OCI-LY3 (cell line): ENCODE measurements at regions not wholly inside any gene's neighbourhood (a gene's known extent, or its start where the extent isn't known, plus 50 kb on each side); places are given as distances from the start of the nearest gene placed in this dataset.

Source experiments
- EZH2phosphoT487 ChIP-seq: fragments of 200-600 bp; shearing (Covaris generic); IDR thresholded peaks from 2 replicates; pipeline ENCODE4 v1.6.1; 2018; ENCODE audit warnings: antibody characterized with exemption, mixed run types, low read depth
- TF ChIP-seq, protein P1 (sequence below): fragments of 200-600, 300-600 bp; sonication (generic); IDR thresholded peaks from 2 replicates; pipeline ENCODE4 v1.5.1; 2014; ENCODE audit warnings: antibody characterized with exemption, low read length, low read depth

DNA sequence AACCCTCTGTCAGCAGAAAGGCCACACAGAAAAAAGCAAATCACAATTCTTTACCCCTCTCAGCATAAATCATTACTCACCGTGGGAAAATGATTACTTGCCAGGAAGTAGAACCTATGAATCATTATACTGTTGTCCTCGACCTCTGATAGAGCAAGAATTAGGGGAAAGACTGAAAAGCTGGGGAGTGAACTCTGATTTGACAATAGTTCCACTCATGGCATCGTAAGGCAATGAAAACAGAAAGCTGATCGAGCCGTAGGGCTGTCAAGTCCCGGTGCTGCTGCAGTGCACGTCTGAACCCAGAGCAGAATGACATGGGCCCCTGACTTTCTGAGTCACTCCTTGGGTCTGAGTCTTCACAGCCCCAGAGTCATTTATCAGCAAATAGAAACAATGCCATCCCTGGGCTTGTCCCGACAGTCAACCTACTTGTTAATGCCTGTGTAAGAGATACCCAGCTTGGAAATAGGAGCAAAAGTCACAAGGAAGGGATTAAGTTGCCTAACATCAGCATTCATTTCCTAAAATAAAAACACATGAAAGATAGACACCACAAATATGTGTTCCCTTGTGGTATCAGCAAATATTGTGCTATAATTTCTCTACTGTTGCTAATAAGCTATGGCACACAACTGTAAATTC, 224.8 kb upstream of the MARCKS start:
- no peak for TF ChIP-seq EZH2phosphoT487
- TF ChIP-seq, protein P1, sequence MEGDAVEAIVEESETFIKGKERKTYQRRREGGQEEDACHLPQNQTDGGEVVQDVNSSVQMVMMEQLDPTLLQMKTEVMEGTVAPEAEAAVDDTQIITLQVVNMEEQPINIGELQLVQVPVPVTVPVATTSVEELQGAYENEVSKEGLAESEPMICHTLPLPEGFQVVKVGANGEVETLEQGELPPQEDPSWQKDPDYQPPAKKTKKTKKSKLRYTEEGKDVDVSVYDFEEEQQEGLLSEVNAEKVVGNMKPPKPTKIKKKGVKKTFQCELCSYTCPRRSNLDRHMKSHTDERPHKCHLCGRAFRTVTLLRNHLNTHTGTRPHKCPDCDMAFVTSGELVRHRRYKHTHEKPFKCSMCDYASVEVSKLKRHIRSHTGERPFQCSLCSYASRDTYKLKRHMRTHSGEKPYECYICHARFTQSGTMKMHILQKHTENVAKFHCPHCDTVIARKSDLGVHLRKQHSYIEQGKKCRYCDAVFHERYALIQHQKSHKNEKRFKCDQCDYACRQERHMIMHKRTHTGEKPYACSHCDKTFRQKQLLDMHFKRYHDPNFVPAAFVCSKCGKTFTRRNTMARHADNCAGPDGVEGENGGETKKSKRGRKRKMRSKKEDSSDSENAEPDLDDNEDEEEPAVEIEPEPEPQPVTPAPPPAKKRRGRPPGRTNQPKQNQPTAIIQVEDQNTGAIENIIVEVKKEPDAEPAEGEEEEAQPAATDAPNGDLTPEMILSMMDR: no peak
